GM19467 (cell line): ENCODE measurements at regions not wholly inside any gene's neighbourhood (a gene's known extent, or its start where the extent isn't known, plus 50 kb on each side); places are given as distances from the start of the nearest gene placed in this dataset.
"Not testable (repeated sequence)": the region's sequence is repeated elsewhere in the genome, so short reads cannot be mapped to it uniquely, and the experiment has no call there.

ENCODE experiments used
- ATAC-seq: cut with Tn5 transposase; IDR thresholded peaks from one replicate; pipeline ENCODE4 v1.9.1; 2021; ENCODE audit warnings: mild to moderate bottlenecking, moderate library complexity; ENCODE audit not compliant: unreplicated experiment

GRCh38 chr3:115204475-115204874 lies 57.4 kb upstream of the ZBTB20 start:
- no peak for ATAC-seq

GRCh38 chr3:115208066-115208750 lies 61.1 kb upstream of the ZBTB20 start:
- no peak for ATAC-seq

- ATAC-seq, result no peak
Measured at GRCh38 chr3:115211810-115212492, 64.9 kb upstream of the ZBTB20 start.

- no peak for ATAC-seq
Measured at GRCh38 chr3:115212615-115213014, 65.5 kb upstream of the ZBTB20 start.

- ATAC-seq, result not testable (repeated sequence)
Measured at GRCh38 chr3:115213052-115213451, 66.0 kb upstream of the ZBTB20 start.

- ATAC-seq, result no peak
Measured at GRCh38 chr3:115217292-115217677, 70.2 kb upstream of the ZBTB20 start.

GRCh38 chr3:115217678-115218451 lies 70.8 kb upstream of the ZBTB20 start:
- ATAC-seq, result no peak

- ATAC-seq, result no peak
Measured at GRCh38 chr3:115218859-115219258, 71.8 kb upstream of the ZBTB20 start.

- ATAC-seq, result no peak
Measured at GRCh38 chr3:115224687-115225086, 77.6 kb upstream of the ZBTB20 start.

GRCh38 chr3:115226844-115227445 lies 79.9 kb upstream of the ZBTB20 start:
- ATAC-seq, result no peak

GRCh38 chr3:115227461-115227860 lies 80.4 kb upstream of the ZBTB20 start:
- no peak for ATAC-seq

- ATAC-seq, result no peak
Measured at GRCh38 chr3:115228266-115228665, 81.2 kb upstream of the ZBTB20 start.

GRCh38 chr3:115232167-115232566 lies 85.1 kb upstream of the ZBTB20 start:
- ATAC-seq, result no peak

GRCh38 chr3:115233021-115233420 lies 85.9 kb upstream of the ZBTB20 start:
- no peak for ATAC-seq

- ATAC-seq, result no peak
Measured at GRCh38 chr3:115236496-115236895, 89.4 kb upstream of the ZBTB20 start.

GRCh38 chr3:115239717-115240116 lies 92.6 kb upstream of the ZBTB20 start:
- no peak for ATAC-seq

- no peak for ATAC-seq
Measured at GRCh38 chr3:115244350-115244749, 97.3 kb upstream of the ZBTB20 start.

- no peak for ATAC-seq
Measured at GRCh38 chr3:115245438-115245837, 98.3 kb upstream of the ZBTB20 start.

GRCh38 chr3:115245899-115246298 lies 98.8 kb upstream of the ZBTB20 start:
- no peak for ATAC-seq

- no peak for ATAC-seq
Measured at GRCh38 chr3:115246461-115247020, 99.5 kb upstream of the ZBTB20 start.

- no peak for ATAC-seq
Measured at GRCh38 chr3:115248274-115248673, 101.2 kb upstream of the ZBTB20 start.
